ENCODE measurements at regions not wholly inside any gene's neighbourhood (a gene's known extent, or its start where the extent isn't known, plus 50 kb on each side); places are given as distances from the start of the nearest gene placed in this dataset.

- peak; percentile 28 for DNase-seq (ENCODE audit: low read depth)
Observed at GRCh38 chr10:62323751-62324150, 50.4 kb upstream of the ZNF365 start.
